ENCODE measurements at regions not wholly inside any gene's neighbourhood (a gene's known extent, or its start where the extent isn't known, plus 50 kb on each side); places are given as distances from the start of the nearest gene placed in this dataset.

- DNase-seq (ENCODE audit: low read depth) = no peak
Measured at GRCh38 chr1:218991089-218991488, 182.6 kb upstream of the LYPLAL1 start.

GRCh38 chr1:218994615-218995014, 179.1 kb upstream of the LYPLAL1 start:
- DNase-seq (ENCODE audit: low read depth) = no peak

GRCh38 chr1:218995091-218995665, 178.5 kb upstream of the LYPLAL1 start:
- no peak for DNase-seq (ENCODE audit: low read depth)

- no peak for DNase-seq (ENCODE audit: low read depth)
Measured at GRCh38 chr1:218996362-218996761, 177.3 kb upstream of the LYPLAL1 start.

- DNase-seq (ENCODE audit: low read depth) = no peak
Measured at GRCh38 chr1:219000005-219000404, 173.7 kb upstream of the LYPLAL1 start.

- no peak for DNase-seq (ENCODE audit: low read depth)
Measured at GRCh38 chr1:219000631-219001030, 173.0 kb upstream of the LYPLAL1 start.

- no peak for DNase-seq (ENCODE audit: low read depth)
Measured at GRCh38 chr1:219010720-219011119, 163.0 kb upstream of the LYPLAL1 start.

- DNase-seq (ENCODE audit: low read depth) = no peak
Measured at GRCh38 chr1:219020386-219020785, 153.3 kb upstream of the LYPLAL1 start.

- DNase-seq (ENCODE audit: low read depth) = no peak
Measured at GRCh38 chr1:219020846-219021245, 152.8 kb upstream of the LYPLAL1 start.

GRCh38 chr1:219027146-219027673, 146.5 kb upstream of the LYPLAL1 start:
- DNase-seq (ENCODE audit: low read depth) = no peak

GRCh38 chr1:219031809-219032208, 141.9 kb upstream of the LYPLAL1 start:
- DNase-seq (ENCODE audit: low read depth) = no peak

GRCh38 chr1:219038398-219038797, 135.3 kb upstream of the LYPLAL1 start:
- no peak for DNase-seq (ENCODE audit: low read depth)

GRCh38 chr1:219039017-219039681, 134.5 kb upstream of the LYPLAL1 start:
- no peak for DNase-seq (ENCODE audit: low read depth)

GRCh38 chr1:219039682-219040154, 134.0 kb upstream of the LYPLAL1 start:
- no peak for DNase-seq (ENCODE audit: low read depth)

GRCh38 chr1:219040291-219040690, 133.4 kb upstream of the LYPLAL1 start:
- no peak for DNase-seq (ENCODE audit: low read depth)

- DNase-seq (ENCODE audit: low read depth) = no peak
Measured at GRCh38 chr1:219041141-219041540, 132.5 kb upstream of the LYPLAL1 start.

GRCh38 chr1:219041818-219042217, 131.9 kb upstream of the LYPLAL1 start:
- no peak for DNase-seq (ENCODE audit: low read depth)

GRCh38 chr1:219042769-219043168, 130.9 kb upstream of the LYPLAL1 start:
- DNase-seq (ENCODE audit: low read depth) = no peak

GRCh38 chr1:219045246-219045645, 128.4 kb upstream of the LYPLAL1 start:
- DNase-seq (ENCODE audit: low read depth) = no peak

- no peak for DNase-seq (ENCODE audit: low read depth)
Measured at GRCh38 chr1:219049501-219049900, 124.2 kb upstream of the LYPLAL1 start.

- DNase-seq (ENCODE audit: low read depth) = no peak
Measured at GRCh38 chr1:219050086-219050821, 123.4 kb upstream of the LYPLAL1 start.

GRCh38 chr1:219050822-219051125, 122.9 kb upstream of the LYPLAL1 start:
- no peak for DNase-seq (ENCODE audit: low read depth)

GRCh38 chr1:219051547-219051946, 122.1 kb upstream of the LYPLAL1 start:
- no peak for DNase-seq (ENCODE audit: low read depth)

Measured in stimulated activated CD8-positive, alpha-beta memory T cell treated with anti-CD3 and anti-CD28 coated beads, Interleukin-12 subunit alpha, Interleukin-12 subunit beta, amount 100 ng/mL, for 1 hour (primary cell).